ENCODE measurements at regions not wholly inside any gene's neighbourhood (a gene's known extent, or its start where the extent isn't known, plus 50 kb on each side); places are given as distances from the start of the nearest gene placed in this dataset.
"Not testable (repeated sequence)": the region's sequence is repeated elsewhere in the genome, so short reads cannot be mapped to it uniquely, and the experiment has no call there.

DNA sequence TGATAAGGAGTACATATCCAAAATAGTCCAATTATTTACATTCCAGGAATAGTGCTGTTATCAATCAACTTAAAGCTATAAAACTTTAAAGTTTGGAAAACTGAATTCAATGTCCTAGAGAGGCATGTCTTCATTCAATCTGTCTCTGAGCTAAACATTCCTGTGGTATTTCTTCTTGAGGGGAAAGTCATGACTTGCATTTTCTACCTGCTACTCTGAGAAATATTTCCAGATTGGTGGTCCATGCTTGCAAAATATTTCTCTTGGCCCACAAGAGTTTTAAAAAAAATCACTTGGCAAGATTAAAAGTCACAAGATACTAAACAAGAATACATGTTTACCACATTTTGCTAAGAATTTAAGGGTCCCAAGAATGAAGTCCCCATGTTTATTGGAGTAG lies 63.6 kb upstream of the HGF start:
- no peaks in the 10 kb centered on the region for H3K4me1 ChIP-seq
- H3K36me3 ChIP-seq: no peaks in the 10 kb centered on the region
- no peak overlapping the region for H3K4me3 ChIP-seq
- TF ChIP-seq, protein P1, sequence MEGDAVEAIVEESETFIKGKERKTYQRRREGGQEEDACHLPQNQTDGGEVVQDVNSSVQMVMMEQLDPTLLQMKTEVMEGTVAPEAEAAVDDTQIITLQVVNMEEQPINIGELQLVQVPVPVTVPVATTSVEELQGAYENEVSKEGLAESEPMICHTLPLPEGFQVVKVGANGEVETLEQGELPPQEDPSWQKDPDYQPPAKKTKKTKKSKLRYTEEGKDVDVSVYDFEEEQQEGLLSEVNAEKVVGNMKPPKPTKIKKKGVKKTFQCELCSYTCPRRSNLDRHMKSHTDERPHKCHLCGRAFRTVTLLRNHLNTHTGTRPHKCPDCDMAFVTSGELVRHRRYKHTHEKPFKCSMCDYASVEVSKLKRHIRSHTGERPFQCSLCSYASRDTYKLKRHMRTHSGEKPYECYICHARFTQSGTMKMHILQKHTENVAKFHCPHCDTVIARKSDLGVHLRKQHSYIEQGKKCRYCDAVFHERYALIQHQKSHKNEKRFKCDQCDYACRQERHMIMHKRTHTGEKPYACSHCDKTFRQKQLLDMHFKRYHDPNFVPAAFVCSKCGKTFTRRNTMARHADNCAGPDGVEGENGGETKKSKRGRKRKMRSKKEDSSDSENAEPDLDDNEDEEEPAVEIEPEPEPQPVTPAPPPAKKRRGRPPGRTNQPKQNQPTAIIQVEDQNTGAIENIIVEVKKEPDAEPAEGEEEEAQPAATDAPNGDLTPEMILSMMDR (IDR thresholded peaks at IDR 0.05; ENCODE audit: borderline replicate concordance): no peak
- no peaks in the 10 kb centered on the region for H3K27me3 ChIP-seq (ENCODE audit: low read depth)
- H3K9me3 ChIP-seq (replicated peaks): peaks cover 28% of the 10 kb centered on the region
- no peak overlapping the region for H3K27ac ChIP-seq (replicated peaks)
- intact Hi-C loops (cut with micrococcal nuclease): no loop called here
- no peak for DNase-seq

DNA sequence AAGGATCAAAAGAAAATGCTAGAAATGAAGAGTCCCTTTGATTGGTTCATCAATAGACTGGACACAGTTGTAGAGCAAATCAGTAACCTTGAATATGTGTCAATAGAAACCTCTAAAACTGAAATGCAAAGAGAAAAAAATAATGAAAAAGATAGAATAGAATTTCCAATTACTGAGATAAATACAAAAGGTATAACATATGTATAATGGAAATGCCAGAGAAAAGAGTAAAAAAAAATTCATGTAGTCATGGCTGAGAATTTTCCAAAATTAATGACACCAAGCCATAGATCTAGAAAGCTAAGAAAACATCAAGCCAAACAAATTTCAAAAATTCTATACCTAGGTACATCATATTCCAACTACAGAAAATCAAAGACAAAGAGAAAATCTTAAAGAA lies 62.0 kb upstream of the HGF start:
- Histone ChIP-seq H3K27me3 (ENCODE audit: low read depth) (no peaks in the 10 kb centered on the region), H3K4me3 (no peak overlapping the region), H3K36me3 (no peaks in the 10 kb centered on the region), H3K4me1 (no peaks in the 10 kb centered on the region), H3K27ac (replicated peaks) (no peak overlapping the region), H3K9me3 (replicated peaks) (peaks cover 28% of the 10 kb centered on the region)
- DNase-seq: no peak
- intact Hi-C loops (cut with micrococcal nuclease): no loop called here
- TF ChIP-seq, protein P1 (IDR thresholded peaks at IDR 0.05; ENCODE audit: borderline replicate concordance): no peak

DNA sequence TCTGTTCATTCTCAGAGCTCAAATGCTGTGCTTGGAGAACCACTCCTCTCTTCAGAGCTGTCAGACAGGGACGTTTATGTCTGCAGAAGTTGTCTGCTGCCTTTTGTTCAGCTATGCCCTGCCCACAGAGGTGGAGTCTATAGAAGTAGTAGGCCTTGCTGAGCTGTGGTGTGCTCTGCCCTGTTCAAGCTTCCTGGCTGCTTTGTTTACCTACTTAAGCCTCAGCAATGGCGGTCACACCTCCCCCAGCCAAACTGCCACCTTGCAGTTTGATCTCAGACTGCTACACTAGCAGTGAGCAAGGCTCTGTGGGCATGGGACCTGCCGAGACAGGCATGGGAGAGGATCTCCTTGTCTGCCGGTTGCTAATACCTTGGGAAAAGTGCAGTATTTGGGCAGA lies 59.7 kb upstream of the HGF start:
- H3K27ac ChIP-seq (replicated peaks); H3K36me3 ChIP-seq; H3K4me3 ChIP-seq; DNase-seq; intact Hi-C loops (cut with micrococcal nuclease); H3K4me1 ChIP-seq; H3K27me3 ChIP-seq (ENCODE audit: low read depth): not testable (repeated sequence)
- H3K9me3 ChIP-seq (replicated peaks): peaks cover 28% of the 10 kb centered on the region

DNA sequence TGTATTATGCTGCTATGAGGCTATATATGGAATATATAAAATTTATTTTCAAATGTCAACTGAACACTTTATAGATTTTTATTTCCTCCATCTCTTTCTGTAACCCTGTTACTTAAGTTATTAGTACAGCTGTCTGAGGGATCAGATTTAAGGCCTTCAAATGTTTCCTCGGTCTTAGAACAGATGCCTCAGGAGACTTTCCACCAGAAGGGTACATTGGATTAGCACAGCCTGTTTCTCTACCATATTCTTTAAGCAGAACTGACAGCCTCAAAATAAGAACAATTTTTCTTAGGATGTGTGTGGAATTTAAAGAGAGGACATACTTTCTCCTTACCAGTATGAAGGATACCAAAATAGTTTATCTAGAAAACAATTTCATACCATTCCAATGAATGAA lies 53.0 kb upstream of the HGF start:
- Histone ChIP-seq H3K27me3 (ENCODE audit: low read depth) (no peaks in the 10 kb centered on the region), H3K27ac (replicated peaks) (no peak overlapping the region), H3K4me1 (no peaks in the 10 kb centered on the region), H3K4me3 (no peak overlapping the region), H3K9me3 (replicated peaks) (no peaks in the 10 kb centered on the region), H3K36me3 (no peaks in the 10 kb centered on the region)
- intact Hi-C loops (cut with micrococcal nuclease): no loop called here
- DNase-seq: no peak
- TF ChIP-seq, protein P1 (IDR thresholded peaks at IDR 0.05; ENCODE audit: borderline replicate concordance): no peak

DNA sequence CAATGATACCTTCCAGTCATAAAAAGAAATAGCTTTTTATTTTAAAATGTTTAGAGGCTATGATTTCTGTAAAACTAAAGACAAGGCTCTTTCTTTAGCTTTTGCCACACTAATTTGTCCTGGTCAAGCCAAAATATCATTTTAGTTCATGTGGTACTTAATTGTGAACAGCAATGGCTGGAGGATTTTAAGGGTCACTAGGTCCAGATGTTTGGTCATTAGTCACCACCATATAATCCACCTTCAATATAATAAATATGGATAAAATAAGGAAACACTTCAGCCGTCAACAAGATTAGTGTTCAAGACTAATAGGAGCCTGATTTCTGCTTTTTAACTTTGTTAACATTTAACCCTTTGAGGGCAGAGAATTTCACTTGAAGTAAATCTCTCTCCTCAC lies 50.0 kb upstream of the HGF start:
- DNase-seq: no peak
- Histone ChIP-seq H3K36me3 (no peaks in the 10 kb centered on the region), H3K4me1 (no peaks in the 10 kb centered on the region), H3K27me3 (ENCODE audit: low read depth) (no peaks in the 10 kb centered on the region), H3K9me3 (replicated peaks) (no peaks in the 10 kb centered on the region), H3K27ac (replicated peaks) (no peak overlapping the region), H3K4me3 (no peak overlapping the region)
- TF ChIP-seq, protein P1 (IDR thresholded peaks at IDR 0.05; ENCODE audit: borderline replicate concordance): no peak
- intact Hi-C loops (cut with micrococcal nuclease): no loop called here
